Brain microvascular endothelial cell (primary cell): ENCODE measurements at regions not wholly inside any gene's neighbourhood (a gene's known extent, or its start where the extent isn't known, plus 50 kb on each side); places are given as distances from the start of the nearest gene placed in this dataset.
A peak's percentile ranks its signal among the peaks of the same experiment; 100 is the strongest.

Source experiments
- DNase-seq: peaks from one replicate; pipeline ENCODE4 v3.0.0-alpha.2; 2020
- H3K27ac ChIP-seq: fragments of 250-450 bp; sonication (Bioruptor Pico); 2 replicates; pipeline ENCODE4 v1.5.1; 2020; ENCODE audit warnings: mild to moderate bottlenecking, moderate library complexity
- H3K27me3 ChIP-seq: fragments of 250-450 bp; sonication (Bioruptor Pico); replicated peaks from 2 replicates; pipeline ENCODE4 v1.5.1; 2020; ENCODE audit warnings: mild to moderate bottlenecking
- H3K36me3 ChIP-seq: fragments of 250-450 bp; sonication (Bioruptor Pico); replicated peaks from 2 replicates; pipeline ENCODE4 v1.5.1; 2020; ENCODE audit warnings: mild to moderate bottlenecking
- H3K4me3 ChIP-seq: 2 replicates; pipeline ENCODE4 v1.5.1; 2011; ENCODE audit warnings: low read depth, mild to moderate bottlenecking, control low read depth, low read length, moderate library complexity
- CTCF ChIP-seq: IDR thresholded peaks from 2 replicates; pipeline ENCODE4 v1.5.1; 2011; ENCODE audit warnings: low read depth, mild to moderate bottlenecking, moderate library complexity, low read length, control low read depth, inconsistent platforms; ENCODE audit errors: missing control alignments
- in situ Hi-C: cut with HindIII; loops from 2 replicates; pipeline ENCODE4 v1.10.0; 2017; ENCODE audit warnings: low sequenced_read_pairs, low pct_ligation_motif_present

DNA sequence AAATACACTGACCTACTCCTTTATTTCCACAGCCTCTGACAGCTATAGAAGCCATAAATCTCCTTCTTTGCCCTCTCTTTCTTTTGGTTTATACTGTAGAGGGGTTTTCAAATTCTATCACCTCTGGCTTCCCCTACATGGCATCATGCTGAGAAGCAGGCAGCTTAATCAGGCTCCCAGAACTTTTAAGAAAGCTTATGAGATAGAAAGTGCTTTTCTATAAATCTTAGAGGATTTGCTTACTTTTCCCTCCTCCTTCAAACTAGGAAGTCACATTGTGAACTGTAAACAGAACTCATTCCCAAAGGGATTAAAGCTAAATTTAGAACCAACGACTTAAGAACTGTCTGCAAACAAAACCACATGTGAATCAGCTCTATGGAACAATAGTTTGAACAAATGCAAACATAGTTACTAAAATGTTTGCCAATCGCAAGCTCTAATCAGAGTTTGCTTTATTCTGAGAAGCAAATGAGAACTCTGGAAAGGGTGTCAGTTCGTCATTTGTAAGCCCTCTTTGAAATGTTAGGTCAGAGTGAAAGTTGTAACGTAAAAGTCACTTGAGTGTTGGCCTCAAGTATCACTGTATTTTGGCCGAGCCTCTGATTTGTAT lies 344.1 kb downstream of the RFC3 start:
- no peak for TF ChIP-seq CTCF
- Histone ChIP-seq H3K27ac (peak overlapping the region; percentile 52), H3K36me3 (no peaks in the 10 kb centered on the region), H3K4me3 (no peak overlapping the region), H3K27me3 (no peaks in the 10 kb centered on the region)
- in situ Hi-C loops = no loop called here
- peak; percentile 42 for DNase-seq

GRCh38 chr13:34162544-34162933 lies 344.6 kb downstream of the RFC3 start:
- Histone ChIP-seq H3K27ac (peak overlapping the region; percentile 52), H3K4me3 (no peak overlapping the region), H3K36me3 (no peaks in the 10 kb centered on the region), H3K27me3 (no peaks in the 10 kb centered on the region)
- in situ Hi-C loops = no loop called here
- no peak for TF ChIP-seq CTCF
- no peak for DNase-seq

DNA sequence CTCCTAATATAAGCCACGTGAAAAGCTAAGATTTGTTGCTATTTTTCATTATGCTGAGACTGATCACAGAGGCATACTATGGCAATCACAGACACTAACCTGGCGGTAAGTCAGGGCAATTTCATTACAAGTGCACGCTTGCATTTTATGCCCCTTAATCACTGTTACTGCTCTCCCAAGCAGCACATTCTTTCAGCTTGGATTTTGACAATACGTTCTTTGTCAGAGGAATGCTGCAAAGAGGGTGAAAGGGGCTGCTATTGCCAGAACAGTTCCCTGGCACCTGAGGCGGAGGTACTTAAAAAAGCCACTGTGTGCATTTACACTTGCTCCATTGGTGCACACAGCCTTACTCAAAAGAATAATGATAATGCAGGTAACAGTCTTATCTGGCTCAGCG lies 346.6 kb downstream of the RFC3 start:
- Histone ChIP-seq H3K4me3 (no peak overlapping the region), H3K36me3 (no peaks in the 10 kb centered on the region), H3K27ac (no peak overlapping the region), H3K27me3 (no peaks in the 10 kb centered on the region)
- no peak for DNase-seq
- peak; percentile 6 for TF ChIP-seq CTCF
- in situ Hi-C loops = no loop called here

DNA sequence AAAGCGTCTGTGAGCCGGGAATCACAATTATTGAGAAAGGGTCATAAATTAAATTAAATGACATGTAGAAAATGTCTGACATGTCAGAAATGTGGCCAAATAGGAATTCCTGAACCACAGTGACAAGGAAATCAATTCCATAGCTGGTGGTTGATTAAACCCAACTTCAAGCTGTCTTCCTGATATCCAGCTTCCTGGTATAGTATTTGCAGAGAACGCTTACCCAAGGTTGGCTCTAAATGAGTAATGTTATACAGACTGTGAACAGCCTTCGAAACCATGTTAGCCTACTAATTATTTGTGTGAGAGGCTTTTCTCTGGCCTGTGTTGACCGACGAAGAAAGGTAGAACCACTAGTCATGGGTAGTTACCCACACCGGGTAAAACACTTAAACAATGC lies 347.2 kb downstream of the RFC3 start:
- H3K27me3 ChIP-seq = no peaks in the 10 kb centered on the region
- in situ Hi-C loops = no loop called here

DNA sequence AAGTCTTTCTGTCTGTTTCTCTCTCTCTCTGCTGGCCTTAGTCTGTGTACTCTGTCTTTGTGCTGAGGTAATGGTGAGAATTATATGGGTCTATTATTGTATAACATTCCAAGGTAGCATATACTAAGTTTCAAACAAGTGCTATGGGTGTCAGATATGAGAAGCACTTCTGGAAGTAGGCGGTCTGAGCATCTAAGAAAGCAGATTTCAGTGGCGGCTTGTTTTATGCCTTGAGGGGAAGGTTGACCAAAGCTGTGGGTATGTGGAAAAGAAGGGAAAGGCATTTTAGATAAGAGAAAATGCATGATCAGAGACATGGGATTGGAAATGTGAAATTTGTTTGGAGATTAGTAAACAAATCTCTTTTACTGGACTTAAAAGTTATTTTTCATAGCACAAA lies 348.5 kb downstream of the RFC3 start:
- Histone ChIP-seq H3K27me3 (no peaks in the 10 kb centered on the region), H3K4me3 (no peak overlapping the region), H3K36me3 (no peaks in the 10 kb centered on the region), H3K27ac (no peak overlapping the region)
- DNase-seq = no peak
- no peak for TF ChIP-seq CTCF
- in situ Hi-C loops = no loop called here

More for the DNA sequence above, 347.2 kb downstream of the RFC3 start:
- Histone ChIP-seq H3K27ac (no peak overlapping the region), H3K36me3 (no peaks in the 10 kb centered on the region), H3K4me3 (no peak overlapping the region)
- TF ChIP-seq CTCF = no peak
- no peak for DNase-seq

DNA sequence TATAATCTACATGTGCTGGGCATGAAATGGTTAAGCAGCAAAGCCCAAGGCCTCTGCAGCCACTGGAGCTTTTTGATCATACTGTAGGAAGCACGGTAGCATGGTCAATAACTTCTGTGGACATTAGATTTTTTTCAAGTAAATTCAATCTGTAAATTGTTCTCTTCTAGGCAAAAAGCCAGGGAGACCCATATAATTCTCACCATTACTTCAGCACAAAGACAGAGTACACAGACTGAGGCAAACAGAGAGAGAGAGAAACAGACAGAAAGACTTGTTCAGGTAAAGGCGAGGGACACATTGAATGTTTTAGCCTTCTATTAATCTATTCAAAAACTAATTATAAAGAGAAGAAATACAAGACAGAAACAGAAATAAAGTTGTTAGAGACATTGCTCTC lies 349.4 kb downstream of the RFC3 start:
- no peak for TF ChIP-seq CTCF
- Histone ChIP-seq H3K36me3 (no peaks in the 10 kb centered on the region), H3K27ac (no peak overlapping the region), H3K4me3 (no peak overlapping the region), H3K27me3 (no peaks in the 10 kb centered on the region)
- in situ Hi-C loops = no loop called here
- no peak for DNase-seq
